IMR-90 (cell line): ENCODE measurements at regions not wholly inside any gene's neighbourhood (a gene's known extent, or its start where the extent isn't known, plus 50 kb on each side); places are given as distances from the start of the nearest gene placed in this dataset.

Experiments
- ATAC-seq: fragments of 200-7000 bp; cut with Tn5 transposase; 2 replicates; pipeline ENCODE4 v1.9.1; 2020; ENCODE audit warnings: low read depth, mild to moderate bottlenecking, moderate library complexity
- BruUV-seq: library from RNA; stranded (reverse); fragments of 400-500 nt; replicated peaks from 2 replicates; lab custom pipeline; 2021; lab: Mats Ljungman, UMichigan
- CTCF ChIA-PET: fragments of 300-600 bp; formaldehyde crosslinking; extraction: SDS; loops from one replicate; lab custom pipeline; 2021; ENCODE audit warnings: antibody characterized with exemption; lab: Yijun Ruan, JAX
- POLR2A ChIA-PET: fragments of 300-600 bp; sonication (Branson Sonifier 250); formaldehyde crosslinking; loops from one replicate; lab custom pipeline; 2022; ENCODE audit warnings: antibody characterized with exemption; ENCODE audit not compliant: unreplicated experiment; lab: Charles Lee
- DNase-seq: peaks from one replicate; pipeline ENCODE4 v3.0.0; 2013
- H2AFZ ChIP-seq: replicated peaks from 2 replicates; pipeline ENCODE3; 2013; ENCODE audit warnings: low read length, mild to moderate bottlenecking; ENCODE audit not compliant: poor library complexity
- H2AK5ac ChIP-seq: 2 replicates; pipeline ENCODE4 v1.6.1; 2013; ENCODE audit warnings: low read depth, low read length, inconsistent platforms
- H2AK9ac ChIP-seq: replicated peaks from 2 replicates; pipeline ENCODE3; 2013; ENCODE audit warnings: mild to moderate bottlenecking, low read depth, low read length, moderate library complexity; ENCODE audit not compliant: poor library complexity
- H2BK120ac ChIP-seq: 2 replicates; pipeline ENCODE4 v1.6.1; 2013; ENCODE audit warnings: low read depth, low read length, inconsistent platforms
- H2BK15ac ChIP-seq: 3 replicates; pipeline ENCODE4 v1.6.1; 2013; ENCODE audit warnings: low read depth, low read length, inconsistent platforms
- H2BK20ac ChIP-seq: 2 replicates; pipeline ENCODE4 v1.6.1; 2013; ENCODE audit warnings: low read depth, mild to moderate bottlenecking, inconsistent platforms, low read length, moderate library complexity
- H2BK5ac ChIP-seq: 2 replicates; pipeline ENCODE4 v1.6.1; 2013; ENCODE audit warnings: mild to moderate bottlenecking, low read depth, low read length, inconsistent platforms; ENCODE audit not compliant: poor library complexity, severe bottlenecking
- H3K14ac ChIP-seq: replicated peaks from 2 replicates; pipeline ENCODE4 v1.6.1; 2013; ENCODE audit warnings: low read depth, low read length, inconsistent platforms
- H3K18ac ChIP-seq: 2 replicates; pipeline ENCODE4 v1.6.1; 2013; ENCODE audit warnings: low read depth, low read length, control low read depth
- H3K23ac ChIP-seq: 2 replicates; pipeline ENCODE4 v1.6.1; 2013; ENCODE audit warnings: low read depth, low read length, inconsistent platforms
- H3K27ac ChIP-seq: 2 replicates; pipeline ENCODE4 v1.5.1; 2013; ENCODE audit warnings: mild to moderate bottlenecking, control low read depth, low read length; ENCODE audit not compliant: insufficient read depth
- H3K27me3 ChIP-seq: 2 replicates; pipeline ENCODE4 v1.6.1; 2013; ENCODE audit warnings: low read length; ENCODE audit not compliant: control insufficient read depth, insufficient read depth
- H3K36me3 ChIP-seq: 2 replicates; pipeline ENCODE4 v1.6.1; 2013; ENCODE audit warnings: low read length, mixed read lengths; ENCODE audit not compliant: control insufficient read depth, insufficient read depth
- H3K4ac ChIP-seq: 2 replicates; pipeline ENCODE4 v1.6.1; 2013; ENCODE audit warnings: low read depth, low read length, inconsistent platforms
- H3K4me1 ChIP-seq: 2 replicates; pipeline ENCODE4 v1.6.1; 2013; ENCODE audit warnings: low read length, mixed read lengths; ENCODE audit not compliant: control insufficient read depth, insufficient read depth
- H3K4me2 ChIP-seq: 2 replicates; pipeline ENCODE4 v1.6.1; 2013; ENCODE audit warnings: low read depth, mild to moderate bottlenecking, control low read depth, low read length, moderate library complexity
- H3K4me3 ChIP-seq: 2 replicates; pipeline ENCODE4 v1.5.1; 2013; ENCODE audit warnings: low read depth, mild to moderate bottlenecking, control low read depth, low read length, moderate library complexity; ENCODE audit not compliant: insufficient read depth
- H3K56ac ChIP-seq: 2 replicates; pipeline ENCODE4 v1.6.1; 2013; ENCODE audit warnings: low read length, inconsistent platforms; ENCODE audit not compliant: insufficient read depth; ENCODE audit errors: extremely low read depth
- H3K79me1 ChIP-seq, 2 experiments: 2 replicates each; pipeline ENCODE4 v1.6.1; 2013; ENCODE audit warnings: low read length in 2 of 2, inconsistent platforms in 1 of 2, low read depth in 1 of 2
- H3K9ac ChIP-seq: 2 replicates; pipeline ENCODE4 v1.6.1; 2013; ENCODE audit warnings: low read depth, low read length, control low read depth
- H3K9me1 ChIP-seq: 2 replicates; pipeline ENCODE4 v1.6.1; 2013; ENCODE audit warnings: low read length, inconsistent platforms; ENCODE audit not compliant: insufficient read depth
- H3K9me3 ChIP-seq: 2 replicates; pipeline ENCODE4 v1.6.1; 2013; ENCODE audit warnings: low read length; ENCODE audit not compliant: control insufficient read depth, insufficient read depth
- H4K20me1 ChIP-seq: 2 replicates; pipeline ENCODE4 v1.6.1; 2013; ENCODE audit warnings: low read length, inconsistent platforms; ENCODE audit not compliant: insufficient read depth
- H4K5ac ChIP-seq: 2 replicates; pipeline ENCODE4 v1.6.1; 2013; ENCODE audit warnings: mild to moderate bottlenecking, low read depth, low read length, control low read depth
- H4K8ac ChIP-seq, 2 experiments: 2 replicates each; pipeline ENCODE4 v1.6.1; 2013; ENCODE audit warnings: low read depth in 2 of 2, low read length in 2 of 2, control low read depth in 1 of 2, inconsistent platforms in 1 of 2
- H4K91ac ChIP-seq: 2 replicates; pipeline ENCODE4 v1.6.1; 2013; ENCODE audit warnings: low read depth, low read length, inconsistent platforms; ENCODE audit not compliant: insufficient read depth
- CEBPB ChIP-seq: IDR thresholded peaks from 2 replicates; pipeline ENCODE4 v1.6.1; 2012; ENCODE audit warnings: low read depth, low read length, improper control_type of control experiment
- RAD21 ChIP-seq: IDR thresholded peaks from 2 replicates; pipeline ENCODE4 v1.6.1; 2012; ENCODE audit warnings: low read length, improper control_type of control experiment
- SMC3 ChIP-seq: fragments of 150-350 bp; IDR thresholded peaks from 2 replicates; pipeline ENCODE4 v1.6.1; 2016; ENCODE audit warnings: low read depth, mild to moderate bottlenecking, antibody characterized with exemption, low read length, moderate library complexity
- WGBS, 2 experiments: methylation state at CpG; one replicate each; pipeline versions ENCODE4 v1.1.5 to v1.1.7; 2013; ENCODE audit warnings: missing lambda C conversion rate in 2 of 2; ENCODE audit not compliant: insufficient read length in 1 of 2; ENCODE audit errors: extremely low coverage in 2 of 2; 5-methylcytosine and 5-hydroxymethylcytosine counted together
- dilution Hi-C: fragments of 300-500 bp; cut with HindIII; formaldehyde crosslinking; loops from one replicate; pipeline ENCODE4 v1.14.3; 2018; ENCODE audit warnings: low sequenced_read_pairs; ENCODE audit not compliant: unreplicated experiment
- in situ Hi-C: fragments of 300-500 bp; cut with MboI; formaldehyde crosslinking; loops from 3 replicates; pipeline ENCODE4 v1.14.3; 2019; ENCODE audit warnings: low sequenced_read_pairs, inconsistent platforms, mixed read lengths
- intact Hi-C: fragments of 100-400 bp; cut with micrococcal nuclease; formaldehyde crosslinking; loops from 2 replicates; pipeline ENCODE4 v1.10.0; 2022

- Histone ChIP-seq H3K4ac (no peak overlapping the region), H2AK5ac (no peak overlapping the region), H3K27me3 (no peaks in the 10 kb centered on the region), H2BK15ac (no peak overlapping the region), H3K4me1 (no peaks in the 10 kb centered on the region), H3K9ac (no peak overlapping the region), H2BK120ac (no peak overlapping the region), H3K79me1 (no peaks in the 10 kb centered on the region), H3K4me2 (no peak overlapping the region), H3K27ac (no peak overlapping the region), H2AK9ac (no peak overlapping the region), H3K56ac (no peak overlapping the region), H3K9me3 (no peaks in the 10 kb centered on the region), H4K8ac (no peak overlapping the region), H3K23ac (no peak overlapping the region), H3K36me3 (no peaks in the 10 kb centered on the region), H3K14ac (no peak overlapping the region), H2BK5ac (no peak overlapping the region), H3K9me1 (no peaks in the 10 kb centered on the region; the same call in 1 of the 2 replicates), H4K20me1 (no peaks in the 10 kb centered on the region), H3K4me3 (no peak overlapping the region), H4K5ac (no peak overlapping the region), H2AFZ (no peak overlapping the region), H3K18ac (no peak overlapping the region), H4K91ac (no peak overlapping the region), H2BK20ac (no peak overlapping the region)
- intact Hi-C loops (no loop called here), in situ Hi-C loops (loop anchor here (10.0 kb wide), 1 partner anchor 433 kb away; no protein-coding TSS in a partner anchor), dilution Hi-C loops (no loop called here)
- ChIA-PET CTCF (no interaction called here), POLR2A (no interaction called here)
- ATAC-seq (no peak), DNase-seq (no peak)
- BruUV-seq, result no TSS peak
- WGBS, 2 experiments, result no CpG with 5 or more reads among the region's 6 CpGs
- peak; percentile 23; the same call in 1 of the 2 replicates for TF ChIP-seq RAD21
- TF ChIP-seq CEBPB, result no peak
- TF ChIP-seq SMC3, result peak; percentile 22; the same call in 1 of the 2 replicates
Measured at GRCh38 chr11:86861810-86862209, 61.5 kb downstream of the PRSS23 start.
